ENCODE measurements at regions not wholly inside any gene's neighbourhood (a gene's known extent, or its start where the extent isn't known, plus 50 kb on each side); places are given as distances from the start of the nearest gene placed in this dataset.
"Not testable (repeated sequence)": the region's sequence is repeated elsewhere in the genome, so short reads cannot be mapped to it uniquely, and the experiment has no call there.

DNA sequence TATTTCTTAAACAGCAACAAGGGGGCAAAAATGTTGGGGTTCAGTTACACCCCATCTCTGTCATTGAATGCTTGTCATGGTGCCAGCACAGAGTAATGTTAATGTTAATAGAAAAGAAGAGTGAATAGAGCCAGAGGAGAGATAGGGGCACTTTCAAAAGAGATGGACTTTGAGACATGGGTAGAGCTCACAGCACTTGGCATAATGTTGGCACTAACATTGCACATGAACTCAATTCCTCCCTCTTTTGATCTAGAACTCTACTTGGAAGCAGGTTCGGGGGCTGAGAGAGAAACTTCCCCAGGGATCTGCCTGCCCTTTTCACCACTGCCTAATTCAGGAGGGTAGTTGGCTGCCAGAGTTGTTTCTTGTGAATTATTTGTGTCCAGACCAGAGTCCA lies 188.0 kb upstream of the ADRA1D start:
- TF ChIP-seq, protein P1, sequence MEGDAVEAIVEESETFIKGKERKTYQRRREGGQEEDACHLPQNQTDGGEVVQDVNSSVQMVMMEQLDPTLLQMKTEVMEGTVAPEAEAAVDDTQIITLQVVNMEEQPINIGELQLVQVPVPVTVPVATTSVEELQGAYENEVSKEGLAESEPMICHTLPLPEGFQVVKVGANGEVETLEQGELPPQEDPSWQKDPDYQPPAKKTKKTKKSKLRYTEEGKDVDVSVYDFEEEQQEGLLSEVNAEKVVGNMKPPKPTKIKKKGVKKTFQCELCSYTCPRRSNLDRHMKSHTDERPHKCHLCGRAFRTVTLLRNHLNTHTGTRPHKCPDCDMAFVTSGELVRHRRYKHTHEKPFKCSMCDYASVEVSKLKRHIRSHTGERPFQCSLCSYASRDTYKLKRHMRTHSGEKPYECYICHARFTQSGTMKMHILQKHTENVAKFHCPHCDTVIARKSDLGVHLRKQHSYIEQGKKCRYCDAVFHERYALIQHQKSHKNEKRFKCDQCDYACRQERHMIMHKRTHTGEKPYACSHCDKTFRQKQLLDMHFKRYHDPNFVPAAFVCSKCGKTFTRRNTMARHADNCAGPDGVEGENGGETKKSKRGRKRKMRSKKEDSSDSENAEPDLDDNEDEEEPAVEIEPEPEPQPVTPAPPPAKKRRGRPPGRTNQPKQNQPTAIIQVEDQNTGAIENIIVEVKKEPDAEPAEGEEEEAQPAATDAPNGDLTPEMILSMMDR (IDR thresholded peaks at IDR 0.05): no peak
- TF ChIP-seq POLR2AphosphoS5 (IDR thresholded peaks at IDR 0.05) (no peak), POLR2A (IDR thresholded peaks at IDR 0.05) (no peak)
- WGBS: 86% methylated on average over 1 of the region's 1 CpG
- DNase-seq (ENCODE audit: low spot score): no peak
- Histone ChIP-seq H3K27me3 (replicated peaks; ENCODE audit: insufficient read depth) (no peaks in the 10 kb centered on the region), H3K36me3 (no peaks in the 10 kb centered on the region), H3K9me3 (no peaks in the 10 kb centered on the region), H3K4me1 (replicated peaks) (no peaks in the 10 kb centered on the region), H3K4me3 (no peak overlapping the region), H3K27ac (no peak overlapping the region)
- intact Hi-C loops (cut with DNase I): no loop called here

DNA sequence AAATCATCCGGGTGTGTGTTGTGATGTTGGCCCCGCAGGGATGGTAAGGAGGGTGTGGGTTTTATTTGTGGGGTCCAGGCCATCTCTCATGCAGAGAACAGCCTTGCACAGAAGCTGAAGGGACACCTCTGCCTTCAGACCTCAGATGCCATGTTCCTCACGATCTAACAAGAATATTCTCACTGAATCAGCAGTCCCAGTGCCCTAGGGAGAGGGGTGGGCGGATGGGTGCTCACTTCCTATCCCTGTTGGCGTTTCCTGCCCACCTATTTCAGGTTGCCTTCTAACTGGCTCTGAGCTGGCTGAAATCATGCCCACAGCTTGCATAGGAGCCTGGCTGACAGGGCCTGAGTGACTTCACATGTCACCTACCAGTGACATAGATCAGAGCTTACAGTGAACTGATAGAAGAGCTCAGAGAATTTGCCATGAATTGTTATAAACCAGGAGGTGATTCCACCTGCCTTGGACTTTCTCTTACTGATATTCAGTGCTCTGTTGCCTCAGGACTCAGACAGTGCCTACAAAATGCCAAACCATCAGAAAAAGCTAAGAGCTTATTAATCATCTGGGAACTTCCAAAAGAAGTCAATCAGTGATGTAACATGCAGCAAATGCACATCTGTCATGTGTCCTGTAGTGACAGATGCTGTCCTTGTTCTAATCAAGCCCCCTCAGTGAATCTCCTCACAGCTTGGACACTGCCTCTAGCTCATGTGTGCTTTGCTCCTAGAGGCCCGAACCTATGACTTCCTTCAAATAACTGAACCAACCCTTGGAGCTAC lies 186.8 kb upstream of the ADRA1D start:
- Histone ChIP-seq H3K4me1 (replicated peaks) (no peaks in the 10 kb centered on the region), H3K36me3 (no peaks in the 10 kb centered on the region), H3K27ac (no peak overlapping the region), H3K9me3 (no peaks in the 10 kb centered on the region), H3K4me3 (no peak overlapping the region), H3K27me3 (replicated peaks; ENCODE audit: insufficient read depth) (no peaks in the 10 kb centered on the region)
- TF ChIP-seq, protein P1 (IDR thresholded peaks at IDR 0.05): no peak
- TF ChIP-seq POLR2AphosphoS5 (IDR thresholded peaks at IDR 0.05): no peak
- intact Hi-C loops (cut with DNase I): no loop called here
- DNase-seq (ENCODE audit: low spot score): no peak
- WGBS: 90% methylated on average over 6 of the region's 6 CpGs

DNA sequence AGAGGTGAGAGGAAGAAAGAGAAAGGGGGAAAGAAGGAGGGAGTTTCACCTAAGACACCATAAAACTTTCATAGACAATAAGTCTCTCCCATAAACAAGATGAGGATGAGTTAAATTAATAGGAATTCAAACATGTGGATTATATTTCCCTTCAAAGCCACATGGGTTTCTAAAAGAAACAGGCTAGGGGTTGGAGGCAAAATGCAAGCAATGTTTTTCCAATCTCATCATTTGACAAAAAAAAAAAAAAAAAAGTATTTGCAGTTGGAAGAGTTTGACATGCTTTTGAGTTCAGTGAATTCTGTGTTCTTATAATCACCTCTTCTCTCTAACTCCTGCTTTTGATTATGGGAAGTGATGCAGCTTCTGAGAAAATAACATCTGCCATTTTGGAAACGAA lies 186.1 kb upstream of the ADRA1D start:
- no peaks in the 10 kb centered on the region for H3K9me3 ChIP-seq
- intact Hi-C loops (cut with DNase I): no loop called here
- WGBS: 77% methylated on average over 1 of the region's 1 CpG
- H3K4me3 ChIP-seq: no peak overlapping the region
- TF ChIP-seq POLR2A (IDR thresholded peaks at IDR 0.05) (no peak), POLR2AphosphoS5 (IDR thresholded peaks at IDR 0.05) (no peak)
- TF ChIP-seq, protein P1 (IDR thresholded peaks at IDR 0.05): no peak
- no peak overlapping the region for H3K27ac ChIP-seq
- no peaks in the 10 kb centered on the region for H3K4me1 ChIP-seq (replicated peaks)
- DNase-seq (ENCODE audit: low spot score): no peak
- H3K27me3 ChIP-seq (replicated peaks; ENCODE audit: insufficient read depth): no peaks in the 10 kb centered on the region
- H3K36me3 ChIP-seq: no peaks in the 10 kb centered on the region

DNA sequence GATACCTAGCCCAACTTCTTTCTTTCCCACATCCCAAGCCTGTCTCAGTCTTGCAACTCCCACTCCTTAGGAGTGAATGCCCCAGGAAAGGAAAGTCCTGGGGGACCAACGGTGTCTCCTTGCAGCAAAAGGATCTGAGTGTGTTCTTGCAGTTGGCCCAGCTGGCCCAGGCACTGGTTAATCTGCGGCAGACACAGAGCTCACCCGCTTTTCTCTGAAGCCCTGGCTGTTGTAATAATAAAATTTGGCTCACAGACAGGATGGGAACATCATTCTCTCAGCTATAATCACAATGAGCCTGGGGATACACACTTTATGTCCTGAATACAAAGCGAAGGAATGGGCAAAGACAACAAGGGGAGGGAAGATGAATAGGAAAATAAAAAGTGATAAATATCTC lies 185.6 kb upstream of the ADRA1D start:
- no peaks in the 10 kb centered on the region for H3K9me3 ChIP-seq
- no peaks in the 10 kb centered on the region for H3K4me1 ChIP-seq (replicated peaks)
- H3K36me3 ChIP-seq: no peaks in the 10 kb centered on the region
- no peak for DNase-seq (ENCODE audit: low spot score)
- WGBS: 39% methylated on average over 4 of the region's 4 CpGs
- TF ChIP-seq, protein P1 (IDR thresholded peaks at IDR 0.05): no peak
- no peak for TF ChIP-seq POLR2AphosphoS5 (IDR thresholded peaks at IDR 0.05)
- TF ChIP-seq POLR2A (IDR thresholded peaks at IDR 0.05): no peak
- H3K4me3 ChIP-seq: no peak overlapping the region
- H3K27ac ChIP-seq: no peak overlapping the region
- no peaks in the 10 kb centered on the region for H3K27me3 ChIP-seq (replicated peaks; ENCODE audit: insufficient read depth)
- intact Hi-C loops (cut with DNase I): no loop called here

DNA sequence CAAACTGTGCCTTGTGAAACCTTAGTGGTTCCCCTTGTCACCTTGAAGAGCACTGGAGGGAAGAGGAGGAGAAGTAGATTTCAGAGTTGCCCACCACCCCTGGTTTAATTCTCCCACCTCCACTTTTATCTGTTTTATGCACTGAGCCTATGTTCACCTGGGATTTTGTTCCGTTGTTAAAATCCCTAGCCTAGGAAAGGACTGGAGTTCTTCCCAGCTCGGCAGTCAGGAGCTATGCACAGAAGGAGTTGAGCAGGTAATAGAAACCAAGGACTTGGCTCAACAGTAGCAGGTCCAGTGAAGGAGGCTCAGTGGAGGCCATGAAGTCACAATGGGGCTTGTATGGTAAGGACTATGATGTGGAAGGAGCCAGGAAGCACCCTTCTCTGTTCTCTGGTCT lies 182.4 kb upstream of the ADRA1D start:
- intact Hi-C loops (cut with DNase I): no loop called here
- WGBS: 91% methylated on average over 2 of the region's 2 CpGs
- H3K27ac ChIP-seq: no peak overlapping the region
- no peaks in the 10 kb centered on the region for H3K27me3 ChIP-seq (replicated peaks; ENCODE audit: insufficient read depth)
- H3K9me3 ChIP-seq: no peaks in the 10 kb centered on the region
- no peak overlapping the region for H3K4me3 ChIP-seq
- TF ChIP-seq, protein P1 (IDR thresholded peaks at IDR 0.05): no peak
- no peak for TF ChIP-seq POLR2A (IDR thresholded peaks at IDR 0.05)
- TF ChIP-seq POLR2AphosphoS5 (IDR thresholded peaks at IDR 0.05): no peak
- no peaks in the 10 kb centered on the region for H3K4me1 ChIP-seq (replicated peaks)
- no peaks in the 10 kb centered on the region for H3K36me3 ChIP-seq
- no peak for DNase-seq (ENCODE audit: low spot score)

DNA sequence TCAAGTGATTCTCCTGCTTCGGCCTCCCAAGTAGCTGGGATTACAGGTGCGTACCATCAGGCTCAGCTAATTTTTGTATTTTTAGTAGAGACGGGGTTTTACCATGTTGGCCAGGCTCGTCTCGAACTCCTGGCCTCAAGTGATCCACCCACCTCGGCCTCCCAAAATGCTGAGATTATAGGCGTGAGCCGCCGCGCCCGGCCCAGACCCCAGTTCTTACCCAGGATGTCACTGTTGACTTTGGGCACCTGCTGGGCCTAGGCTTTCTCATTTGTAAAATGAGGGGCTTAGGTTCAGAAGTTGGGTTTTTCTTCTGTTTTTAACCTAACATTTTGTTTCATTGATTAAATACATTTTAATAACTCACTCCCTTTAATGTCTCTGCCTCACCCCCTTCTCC lies 181.7 kb upstream of the ADRA1D start:
- not testable (repeated sequence) for H3K27ac ChIP-seq

More for the DNA sequence above, 181.7 kb upstream of the ADRA1D start:
- DNase-seq (ENCODE audit: low spot score); H3K36me3 ChIP-seq; H3K9me3 ChIP-seq; intact Hi-C loops (cut with DNase I); H3K4me1 ChIP-seq (replicated peaks); H3K4me3 ChIP-seq; H3K27me3 ChIP-seq (replicated peaks; ENCODE audit: insufficient read depth): not testable (repeated sequence)
- WGBS: 96% methylated on average over 11 of the region's 11 CpGs
